C4-2B (cell line): ENCODE measurements at regions not wholly inside any gene's neighbourhood (a gene's known extent, or its start where the extent isn't known, plus 50 kb on each side); places are given as distances from the start of the nearest gene placed in this dataset.

Experiments used
- H3K27ac ChIP-seq: fragments of 450-650 bp; 2 replicates; pipeline ENCODE4 v1.5.1; 2017
- CTCF ChIP-seq: fragments of 450-650 bp; conservative IDR thresholded peaks from 2 replicates; pipeline ENCODE4 v1.5.1; 2017; ENCODE audit warnings: mild to moderate bottlenecking
- ZFX ChIP-seq: fragments of 450-650 bp; IDR thresholded peaks from 2 replicates; pipeline ENCODE4 v1.6.1; 2017

GRCh38 chr15:29208836-29209235 lies 60.8 kb downstream of the NSMCE3 start:
- no peak overlapping the region for H3K27ac ChIP-seq
- no peak for TF ChIP-seq ZFX
- TF ChIP-seq CTCF = 0 out of 2 replicates have a peak, but pooled peaks have one; percentile 1

DNA sequence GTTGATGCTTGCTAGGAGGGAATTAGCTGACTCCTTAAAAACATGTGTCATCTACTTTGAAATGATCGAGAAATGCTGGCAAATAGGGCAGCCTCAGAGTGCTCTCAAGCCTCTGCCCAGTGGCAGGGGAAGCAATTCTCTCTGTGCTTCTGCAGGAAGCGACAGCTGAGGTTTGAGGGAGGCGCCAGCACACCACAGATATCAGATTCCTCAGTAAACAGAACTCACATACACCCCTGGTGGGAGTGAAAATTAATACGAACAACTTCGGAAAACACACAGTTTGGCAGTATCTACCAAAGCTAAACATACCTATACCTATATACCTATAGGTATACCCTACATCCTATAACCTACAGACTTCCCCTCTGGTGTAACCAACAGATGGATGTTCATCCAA lies 61.3 kb downstream of the NSMCE3 start:
- peak overlapping the region; percentile 44 for H3K27ac ChIP-seq
- peak; percentile 50 for TF ChIP-seq CTCF
- TF ChIP-seq ZFX = no peak

DNA sequence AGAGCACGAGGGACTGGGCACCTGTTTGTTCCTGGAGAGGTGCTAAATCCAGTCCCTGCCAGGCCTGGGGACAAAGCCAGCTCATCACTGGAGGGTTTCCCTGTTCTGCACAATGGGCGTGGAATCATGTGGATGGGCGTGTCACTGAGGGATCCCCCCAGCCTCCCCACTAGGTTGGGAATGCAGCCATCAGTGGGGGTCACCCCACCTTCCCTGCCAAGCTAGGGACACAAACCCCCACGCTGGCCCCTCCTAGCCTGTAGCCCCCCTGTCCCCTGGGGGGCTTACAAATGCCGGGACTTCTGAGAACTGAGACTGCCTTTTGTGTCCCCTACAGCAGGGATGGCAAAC lies 61.9 kb downstream of the NSMCE3 start:
- no peak for TF ChIP-seq ZFX
- TF ChIP-seq CTCF = no peak

DNA sequence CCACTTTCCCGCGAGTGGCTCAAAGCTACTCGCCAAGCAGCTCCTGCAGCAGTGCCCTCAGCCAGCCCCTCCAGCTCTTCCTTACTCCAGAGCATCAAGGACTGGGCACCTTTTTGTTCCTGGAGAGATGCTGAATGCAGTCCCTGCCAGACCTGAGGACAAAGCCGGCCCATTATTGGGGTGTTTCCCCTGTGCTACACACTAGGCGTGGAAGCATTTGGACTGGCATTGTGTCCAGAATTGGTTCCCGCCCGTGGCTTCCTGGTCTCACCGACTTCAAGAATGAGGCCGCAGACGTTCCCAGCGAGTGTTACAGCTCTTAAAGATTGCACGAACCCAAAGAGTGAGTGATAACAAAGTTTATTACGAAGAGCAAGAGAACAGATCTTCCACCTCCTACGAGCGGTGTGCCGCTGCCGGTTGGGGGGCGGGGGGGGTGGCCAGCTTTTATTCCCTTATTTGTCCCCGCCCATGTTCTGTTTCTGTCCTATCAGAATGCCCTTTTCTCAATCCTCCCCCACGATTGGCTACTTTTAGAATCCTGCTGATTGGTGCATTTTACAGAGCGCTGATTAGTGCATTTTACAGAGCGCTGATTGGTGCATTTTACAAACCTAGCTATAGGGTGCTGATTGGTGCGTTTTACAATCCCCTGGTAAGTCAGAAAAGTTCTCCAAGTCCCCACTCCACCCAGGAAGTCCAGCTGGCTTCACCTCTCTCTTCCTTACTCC lies 62.4 kb downstream of the NSMCE3 start:
- H3K27ac ChIP-seq = peak overlapping the region; percentile 44; the same call in 1 of the 2 replicates
- TF ChIP-seq CTCF (no peak), ZFX (no peak)

More for the DNA sequence above, 61.9 kb downstream of the NSMCE3 start:
- peak overlapping the region; percentile 44 for H3K27ac ChIP-seq

- TF ChIP-seq ZFX = no peak
- TF ChIP-seq CTCF = no peak
- no peak overlapping the region for H3K27ac ChIP-seq
These were observed 64.4 kb downstream of the NSMCE3 start for GRCh38 chr15:29205186-29205585.

GRCh38 chr15:29204369-29204755 lies 65.3 kb downstream of the NSMCE3 start:
- TF ChIP-seq ZFX = no peak
- no peak for TF ChIP-seq CTCF
- H3K27ac ChIP-seq = no peak overlapping the region

GRCh38 chr15:29203718-29204368 lies 65.8 kb downstream of the NSMCE3 start:
- no peak overlapping the region for H3K27ac ChIP-seq
- TF ChIP-seq CTCF (no peak), ZFX (no peak)
